Vagina (tissue), 2 donors: ENCODE measurements at regions not wholly inside any gene's neighbourhood (a gene's known extent, or its start where the extent isn't known, plus 50 kb on each side); places are given as distances from the start of the nearest gene placed in this dataset.

Experiments
- POLR2AphosphoS5 ChIP-seq, 2 donors: sonication (generic); formaldehyde crosslinking; IDR thresholded peaks; one replicate each; pipeline ENCODE4 v1.9.0; 2017; ENCODE audit warnings: antibody characterized with exemption in 2 of 2, mild to moderate bottlenecking in 2 of 2, low read depth in 1 of 2; ENCODE audit not compliant: insufficient read depth in 1 of 2
- TF ChIP-seq, protein P1 (sequence below), 3 experiments: fragments of 450-650 bp in 2 of 3; fragments of 200-600 bp in 1 of 3; sonication (generic) in 1 of 3; IDR thresholded peaks; one replicate each; pipeline ENCODE4 v1.5.1; 2017 to 2019; ENCODE audit warnings: antibody characterized with exemption in 3 of 3, mild to moderate bottlenecking in 2 of 3, moderate library complexity in 2 of 3

DNA sequence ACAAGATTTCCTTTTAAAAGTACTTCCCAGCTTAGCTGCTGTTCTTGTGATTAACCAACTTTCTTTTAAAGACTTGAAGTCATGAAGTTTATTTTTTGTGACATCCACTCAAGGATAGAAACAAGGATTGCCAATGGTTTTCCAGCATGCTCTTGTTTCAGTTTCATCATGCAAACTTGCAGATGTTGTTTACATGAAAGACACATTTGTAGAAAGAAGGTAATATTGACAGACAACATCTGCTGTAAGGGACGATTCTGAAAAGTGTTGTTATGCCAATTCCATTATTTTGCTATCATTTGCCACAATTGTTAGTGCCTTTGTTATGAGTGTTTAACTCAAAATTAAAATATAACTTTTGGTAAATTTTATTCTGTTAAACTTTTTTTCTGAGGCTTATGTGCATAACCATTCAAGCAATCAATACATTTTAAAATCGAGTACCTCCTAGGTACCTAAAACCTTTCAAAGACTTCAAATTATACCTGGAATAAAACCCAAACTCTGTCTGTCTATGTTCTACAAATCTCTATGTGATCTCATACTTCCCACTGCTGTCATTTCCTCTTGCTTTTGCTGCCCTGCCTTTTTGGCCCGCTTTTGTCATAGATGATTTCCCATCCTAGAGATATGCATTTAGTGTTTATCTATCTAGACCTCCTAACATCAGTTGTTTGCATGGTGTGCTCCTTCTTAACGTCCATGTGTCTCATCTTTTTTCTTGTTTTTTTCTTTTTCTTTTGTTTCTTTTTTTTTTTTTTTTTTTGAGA is 630.4 kb downstream of the NR2F2 start:
- TF ChIP-seq, protein P1, sequence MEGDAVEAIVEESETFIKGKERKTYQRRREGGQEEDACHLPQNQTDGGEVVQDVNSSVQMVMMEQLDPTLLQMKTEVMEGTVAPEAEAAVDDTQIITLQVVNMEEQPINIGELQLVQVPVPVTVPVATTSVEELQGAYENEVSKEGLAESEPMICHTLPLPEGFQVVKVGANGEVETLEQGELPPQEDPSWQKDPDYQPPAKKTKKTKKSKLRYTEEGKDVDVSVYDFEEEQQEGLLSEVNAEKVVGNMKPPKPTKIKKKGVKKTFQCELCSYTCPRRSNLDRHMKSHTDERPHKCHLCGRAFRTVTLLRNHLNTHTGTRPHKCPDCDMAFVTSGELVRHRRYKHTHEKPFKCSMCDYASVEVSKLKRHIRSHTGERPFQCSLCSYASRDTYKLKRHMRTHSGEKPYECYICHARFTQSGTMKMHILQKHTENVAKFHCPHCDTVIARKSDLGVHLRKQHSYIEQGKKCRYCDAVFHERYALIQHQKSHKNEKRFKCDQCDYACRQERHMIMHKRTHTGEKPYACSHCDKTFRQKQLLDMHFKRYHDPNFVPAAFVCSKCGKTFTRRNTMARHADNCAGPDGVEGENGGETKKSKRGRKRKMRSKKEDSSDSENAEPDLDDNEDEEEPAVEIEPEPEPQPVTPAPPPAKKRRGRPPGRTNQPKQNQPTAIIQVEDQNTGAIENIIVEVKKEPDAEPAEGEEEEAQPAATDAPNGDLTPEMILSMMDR (IDR thresholded peaks at IDR 0.05), result no peak
- TF ChIP-seq POLR2AphosphoS5 (IDR thresholded peaks at IDR 0.05; ENCODE audit: insufficient read depth in 1 of 2, low read depth in 1 of 2), result no peak
